Fibroblast of skin of abdomen (primary cell): ENCODE measurements at regions not wholly inside any gene's neighbourhood (a gene's known extent, or its start where the extent isn't known, plus 50 kb on each side); places are given as distances from the start of the nearest gene placed in this dataset.

Experiments used
- DNase-seq: peaks from one replicate; pipeline ENCODE4 v3.0.0-alpha.2; 2013

DNA sequence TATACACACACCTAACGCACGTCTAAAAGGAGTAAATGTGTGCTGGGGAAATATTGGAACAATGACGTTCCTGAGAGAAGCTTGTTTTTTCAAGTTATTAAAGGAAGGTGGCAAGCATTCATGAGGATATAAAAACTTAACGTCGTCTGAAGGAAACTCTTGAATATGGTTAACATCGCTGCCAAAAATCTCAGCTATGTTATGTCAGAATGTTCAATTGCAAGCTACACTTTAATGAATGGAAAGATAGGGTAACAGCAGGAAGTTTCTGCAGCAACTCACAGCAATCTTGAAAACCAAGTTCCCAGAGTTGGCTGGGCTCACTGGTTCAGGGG lies 54.3 kb upstream of the MEF2A start:
- peak; percentile 80 for DNase-seq

- DNase-seq, result no peak
These were observed 53.7 kb upstream of the MEF2A start for GRCh38 chr15:99511866-99512661.

DNA sequence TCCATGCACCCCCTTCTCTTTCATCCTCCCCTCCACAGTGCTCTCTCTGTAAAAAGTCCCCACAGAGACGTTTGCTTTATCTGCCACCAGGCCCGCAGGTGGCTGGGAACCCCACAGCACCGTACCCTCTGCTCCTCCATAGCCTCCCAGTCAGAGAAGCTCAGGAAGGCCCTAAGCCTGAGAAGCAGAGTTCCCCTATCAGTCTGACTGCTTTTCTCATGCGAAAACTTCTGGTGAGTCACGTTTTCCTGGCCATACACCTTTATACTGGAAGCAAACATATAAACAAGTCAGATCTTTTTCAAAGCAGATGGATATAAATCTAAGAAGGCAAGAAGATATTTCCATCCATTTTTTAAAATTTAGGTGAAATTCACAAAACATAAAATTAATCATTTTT lies 51.5 kb upstream of the MEF2A start:
- DNase-seq, result no peak
